ENCODE measurements at regions not wholly inside any gene's neighbourhood (a gene's known extent, or its start where the extent isn't known, plus 50 kb on each side); places are given as distances from the start of the nearest gene placed in this dataset.

- TF ChIP-seq ZNF274 (IDR thresholded peaks at IDR 0.05; ENCODE audit: low read depth, low read length): no peak
- TF ChIP-seq YY1 (IDR thresholded peaks at IDR 0.05; ENCODE audit: insufficient read depth, insufficient read length): no peak
Observed at GRCh38 chr10:2205406-2205805, 468.1 kb upstream of the ADARB2 start.

Data from NT2/D1 (cell line).